Endodermal cell (in vitro differentiated cells): ENCODE measurements at regions not wholly inside any gene's neighbourhood (a gene's known extent, or its start where the extent isn't known, plus 50 kb on each side); places are given as distances from the start of the nearest gene placed in this dataset.

Experiments
- DNase-seq: peaks from one replicate; pipeline ENCODE4 v3.0.0-alpha.2; 2017
- H3K27ac ChIP-seq: 2 replicates; pipeline ENCODE4 v1.5.1; 2013; ENCODE audit warnings: mild to moderate bottlenecking, low read depth, low read length, moderate library complexity
- H3K27me3 ChIP-seq: 2 replicates; pipeline ENCODE4 v1.6.1; 2013; ENCODE audit warnings: mild to moderate bottlenecking, low read length, moderate library complexity; ENCODE audit not compliant: insufficient read depth, control insufficient read depth, poor library complexity, severe bottlenecking
- H3K36me3 ChIP-seq: 2 replicates; pipeline ENCODE4 v1.7.0; 2013; ENCODE audit warnings: mild to moderate bottlenecking, low read length, moderate library complexity; ENCODE audit not compliant: control insufficient read depth, insufficient read depth
- H3K4me1 ChIP-seq: one replicate; pipeline ENCODE4 v1.7.0; 2013; ENCODE audit warnings: low read length; ENCODE audit not compliant: control insufficient read depth, insufficient read depth
- H3K4me3 ChIP-seq: 2 replicates; pipeline ENCODE4 v1.5.1; 2013; ENCODE audit warnings: mild to moderate bottlenecking, low read length, moderate library complexity
- H3K9ac ChIP-seq: 2 replicates; pipeline ENCODE4 v1.6.1; 2013; ENCODE audit warnings: mild to moderate bottlenecking, low read length, moderate library complexity; ENCODE audit not compliant: poor library complexity, severe bottlenecking; ENCODE audit errors: extremely low read depth
- H3K9me3 ChIP-seq: 2 replicates; pipeline ENCODE4 v1.6.1; 2013; ENCODE audit warnings: mild to moderate bottlenecking, low read length, moderate library complexity; ENCODE audit not compliant: control insufficient read depth
- H3K27ac Mint-ChIP-seq: 2 replicates; pipeline ENCODE4 v1.8.0; 2020; ENCODE audit warnings: mixed read lengths
- H3K27me3 Mint-ChIP-seq: 2 replicates; pipeline ENCODE4 v1.8.0; 2021; ENCODE audit warnings: mild to moderate bottlenecking, mixed read lengths; ENCODE audit not compliant: insufficient read depth
- H3K36me3 Mint-ChIP-seq: 2 replicates; pipeline ENCODE4 v1.8.0; 2020; ENCODE audit warnings: low read depth, mixed read lengths
- H3K4me1 Mint-ChIP-seq: 2 replicates; pipeline ENCODE4 v1.8.0; 2020; ENCODE audit warnings: mixed read lengths
- H3K4me3 Mint-ChIP-seq: 2 replicates; pipeline ENCODE4 v1.8.0; 2020; ENCODE audit warnings: mild to moderate bottlenecking, moderate library complexity, mixed read lengths
- H3K9me3 Mint-ChIP-seq: 2 replicates; pipeline ENCODE4 v1.8.0; 2020; ENCODE audit warnings: mild to moderate bottlenecking, mixed read lengths
- CTCF ChIP-seq: fragments of 200-600 bp; sonication (generic); conservative IDR thresholded peaks from 2 replicates; pipeline ENCODE4 v1.5.0; 2021; ENCODE audit warnings: antibody characterized with exemption, mild to moderate bottlenecking
- WGBS, 2 experiments: methylation state at CpG; one replicate each; pipeline versions ENCODE4 v1.1.5 to v1.1.7; 2013; ENCODE audit warnings: missing lambda C conversion rate in 2 of 2, mixed read lengths in 1 of 2; ENCODE audit not compliant: insufficient coverage in 1 of 2, insufficient read length in 1 of 2; 5-methylcytosine and 5-hydroxymethylcytosine counted together

DNA sequence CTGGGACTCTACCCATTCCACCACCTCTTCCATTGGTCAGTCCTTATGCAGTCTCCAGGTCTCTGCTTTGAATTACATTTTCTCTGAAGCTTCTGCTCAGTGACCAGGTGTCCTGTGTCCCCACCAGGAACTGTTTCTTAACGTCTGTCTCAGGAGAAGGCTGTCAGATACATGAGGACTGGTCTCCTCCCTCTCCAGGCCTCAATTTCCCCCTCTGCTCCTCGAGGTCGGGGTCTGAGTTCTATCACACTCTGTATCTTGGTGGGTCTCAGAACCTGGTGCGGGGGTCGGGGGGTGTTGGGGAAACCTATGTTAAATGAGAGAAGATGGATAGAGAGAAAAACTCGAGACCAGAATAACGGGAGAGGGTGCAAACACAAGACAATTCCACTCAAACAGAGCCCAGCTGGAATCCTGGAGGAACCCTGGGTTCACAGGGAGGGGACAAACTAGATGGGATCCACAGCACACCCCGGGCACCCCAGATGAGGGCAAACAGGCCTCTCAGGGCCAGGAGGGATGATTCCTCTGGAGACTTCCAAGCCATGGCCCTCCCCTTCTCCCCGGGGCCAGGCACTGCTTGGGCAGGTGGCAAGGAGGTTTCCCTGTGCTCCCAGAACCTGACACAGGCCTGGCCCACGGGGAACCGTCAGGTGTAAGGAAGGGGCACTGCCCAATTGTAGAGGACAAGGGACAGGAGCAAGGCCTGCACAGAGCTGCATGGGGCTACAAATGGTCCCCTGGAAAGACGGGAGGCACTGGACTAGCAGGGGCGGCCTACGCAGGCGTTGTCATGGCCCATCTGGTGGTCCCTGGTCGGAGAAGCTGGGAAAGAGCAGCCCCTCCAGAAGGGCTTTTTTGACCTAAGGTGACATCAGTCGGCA is 313.2 kb upstream of the DIO3 start:
- Mint-ChIP-seq H3K27me3 (peaks cover 5% of the 10 kb centered on the region), H3K4me3 (no peak overlapping the region), H3K9me3 (no peaks in the 10 kb centered on the region), H3K36me3 (no peaks in the 10 kb centered on the region), H3K4me1 (peaks cover 7% of the 10 kb centered on the region), H3K27ac (no peak overlapping the region)
- Histone ChIP-seq H3K9ac (no peak overlapping the region), H3K4me3 (no peak overlapping the region), H3K9me3 (peaks cover 8% of the 10 kb centered on the region), H3K27me3 (peaks cover 8% of the 10 kb centered on the region), H3K4me1 (no peaks in the 10 kb centered on the region), H3K36me3 (no peaks in the 10 kb centered on the region), H3K27ac (no peak overlapping the region)
- no peak for TF ChIP-seq CTCF
- 92% methylated on average over 8 to 17 of the region's 17 CpGs for WGBS, 2 experiments
- peak; percentile 18 for DNase-seq

- H3K9me3 Mint-ChIP-seq, result no peaks in the 10 kb centered on the region
- Histone ChIP-seq H3K36me3 (no peaks in the 10 kb centered on the region), H3K9ac (no peak overlapping the region), H3K4me3 (no peak overlapping the region), H3K27me3 (peaks cover 8% of the 10 kb centered on the region), H3K4me1 (no peaks in the 10 kb centered on the region), H3K27ac (no peak overlapping the region), H3K9me3 (peaks cover 8% of the 10 kb centered on the region)
- H3K27ac Mint-ChIP-seq, result no peak overlapping the region
- 94 to 95% methylated on average over 16 to 18 of the region's 18 CpGs for WGBS, 2 experiments
- H3K36me3 Mint-ChIP-seq, result no peaks in the 10 kb centered on the region
- peaks cover 5% of the 10 kb centered on the region for H3K27me3 Mint-ChIP-seq
- peaks cover 9% of the 10 kb centered on the region for H3K4me1 Mint-ChIP-seq
- H3K4me3 Mint-ChIP-seq, result no peak overlapping the region
- DNase-seq, result peak; percentile 12
- no peak for TF ChIP-seq CTCF
Observed at GRCh38 chr14:101248840-101249675, 312.2 kb upstream of the DIO3 start.

- Mint-ChIP-seq H3K36me3 (no peaks in the 10 kb centered on the region), H3K4me1 (peaks cover 15% of the 10 kb centered on the region), H3K4me3 (no peak overlapping the region), H3K27ac (no peak overlapping the region), H3K27me3 (peaks cover 5% of the 10 kb centered on the region), H3K9me3 (no peaks in the 10 kb centered on the region)
- peak; percentile 26 for DNase-seq
- Histone ChIP-seq H3K4me1 (no peaks in the 10 kb centered on the region), H3K36me3 (no peaks in the 10 kb centered on the region), H3K27ac (no peak overlapping the region), H3K9me3 (peaks cover 5% of the 10 kb centered on the region), H3K4me3 (no peak overlapping the region), H3K27me3 (peaks cover 8% of the 10 kb centered on the region), H3K9ac (no peak overlapping the region)
- no peak for TF ChIP-seq CTCF
- 86 to 96% methylated on average over 1 to 8 of the region's 8 CpGs for WGBS, 2 experiments
Observed at GRCh38 chr14:101249676-101250036, 311.6 kb upstream of the DIO3 start.
